ENCODE measurements at regions not wholly inside any gene's neighbourhood (a gene's known extent, or its start where the extent isn't known, plus 50 kb on each side); places are given as distances from the start of the nearest gene placed in this dataset.

DNA sequence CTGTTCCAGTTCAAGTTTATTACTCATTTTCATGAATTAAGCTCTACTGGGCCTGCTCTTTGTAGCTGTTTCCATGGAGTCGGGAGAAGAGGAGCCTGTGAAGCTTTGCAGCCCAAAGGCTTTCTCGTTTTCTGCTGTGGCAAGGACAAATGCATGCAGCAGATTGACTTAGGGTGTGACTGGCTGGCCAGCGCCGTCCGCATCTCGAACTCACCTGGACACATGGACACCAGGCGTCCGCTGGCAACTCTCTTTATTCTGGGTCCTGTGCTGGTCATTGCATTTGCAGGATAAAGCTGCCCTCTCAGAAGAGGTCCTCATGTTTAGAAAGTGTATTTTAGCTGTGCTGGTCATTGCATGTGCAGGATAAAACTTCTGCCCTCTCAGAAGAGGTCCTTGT, 350.4 kb downstream of the TMEM121 start:
- no peak for TF ChIP-seq EZH2 (IDR thresholded peaks at IDR 0.05; ENCODE audit: borderline replicate concordance, insufficient read depth, low read depth, low read length, poor library complexity, severe bottlenecking)
- TF ChIP-seq, protein P1, sequence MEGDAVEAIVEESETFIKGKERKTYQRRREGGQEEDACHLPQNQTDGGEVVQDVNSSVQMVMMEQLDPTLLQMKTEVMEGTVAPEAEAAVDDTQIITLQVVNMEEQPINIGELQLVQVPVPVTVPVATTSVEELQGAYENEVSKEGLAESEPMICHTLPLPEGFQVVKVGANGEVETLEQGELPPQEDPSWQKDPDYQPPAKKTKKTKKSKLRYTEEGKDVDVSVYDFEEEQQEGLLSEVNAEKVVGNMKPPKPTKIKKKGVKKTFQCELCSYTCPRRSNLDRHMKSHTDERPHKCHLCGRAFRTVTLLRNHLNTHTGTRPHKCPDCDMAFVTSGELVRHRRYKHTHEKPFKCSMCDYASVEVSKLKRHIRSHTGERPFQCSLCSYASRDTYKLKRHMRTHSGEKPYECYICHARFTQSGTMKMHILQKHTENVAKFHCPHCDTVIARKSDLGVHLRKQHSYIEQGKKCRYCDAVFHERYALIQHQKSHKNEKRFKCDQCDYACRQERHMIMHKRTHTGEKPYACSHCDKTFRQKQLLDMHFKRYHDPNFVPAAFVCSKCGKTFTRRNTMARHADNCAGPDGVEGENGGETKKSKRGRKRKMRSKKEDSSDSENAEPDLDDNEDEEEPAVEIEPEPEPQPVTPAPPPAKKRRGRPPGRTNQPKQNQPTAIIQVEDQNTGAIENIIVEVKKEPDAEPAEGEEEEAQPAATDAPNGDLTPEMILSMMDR (IDR thresholded peaks at IDR 0.05), result no peak
